ENCODE measurements at regions not wholly inside any gene's neighbourhood (a gene's known extent, or its start where the extent isn't known, plus 50 kb on each side); places are given as distances from the start of the nearest gene placed in this dataset.

DNA sequence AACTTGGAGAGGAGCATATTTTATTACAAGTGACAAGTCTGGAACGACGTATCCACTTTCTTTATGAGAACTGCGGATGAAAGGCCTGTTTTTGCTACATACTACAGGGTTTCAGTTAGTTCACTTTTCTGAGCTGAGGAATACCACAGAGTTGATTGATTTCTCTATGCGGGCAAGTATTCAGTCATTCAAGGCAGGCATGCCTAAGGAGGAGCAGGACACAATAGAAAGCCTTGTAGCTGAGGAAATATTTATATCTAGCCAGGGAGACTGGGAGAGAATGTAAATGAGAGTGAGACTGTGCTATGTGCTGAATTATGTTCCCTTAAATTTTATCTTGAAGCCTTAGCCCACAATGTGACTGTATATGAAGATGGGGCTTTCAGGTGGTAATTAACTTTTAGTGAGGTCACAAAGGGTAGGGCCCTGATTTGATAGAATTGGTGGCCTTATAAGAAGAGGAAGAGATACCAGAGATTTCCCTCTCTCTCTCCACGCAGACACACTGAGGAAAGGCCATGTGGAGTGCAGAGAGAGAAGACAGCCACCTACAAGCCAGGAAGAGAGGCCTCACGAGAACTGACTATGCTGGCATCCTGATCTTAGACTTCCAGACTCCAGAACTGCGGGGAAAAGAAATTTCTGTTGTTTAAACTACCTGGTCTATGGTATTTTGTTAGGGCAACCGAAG is 459.0 kb upstream of the ATP2B1 start:
- Histone ChIP-seq H3K36me3 (ENCODE audit: low read depth) (no peaks in the 10 kb centered on the region), H3K4me1 (ENCODE audit: low read depth) (no peaks in the 10 kb centered on the region), H3K4me3 (no peak overlapping the region), H3K9me3 (no peaks in the 10 kb centered on the region)
- TF ChIP-seq, protein P1, sequence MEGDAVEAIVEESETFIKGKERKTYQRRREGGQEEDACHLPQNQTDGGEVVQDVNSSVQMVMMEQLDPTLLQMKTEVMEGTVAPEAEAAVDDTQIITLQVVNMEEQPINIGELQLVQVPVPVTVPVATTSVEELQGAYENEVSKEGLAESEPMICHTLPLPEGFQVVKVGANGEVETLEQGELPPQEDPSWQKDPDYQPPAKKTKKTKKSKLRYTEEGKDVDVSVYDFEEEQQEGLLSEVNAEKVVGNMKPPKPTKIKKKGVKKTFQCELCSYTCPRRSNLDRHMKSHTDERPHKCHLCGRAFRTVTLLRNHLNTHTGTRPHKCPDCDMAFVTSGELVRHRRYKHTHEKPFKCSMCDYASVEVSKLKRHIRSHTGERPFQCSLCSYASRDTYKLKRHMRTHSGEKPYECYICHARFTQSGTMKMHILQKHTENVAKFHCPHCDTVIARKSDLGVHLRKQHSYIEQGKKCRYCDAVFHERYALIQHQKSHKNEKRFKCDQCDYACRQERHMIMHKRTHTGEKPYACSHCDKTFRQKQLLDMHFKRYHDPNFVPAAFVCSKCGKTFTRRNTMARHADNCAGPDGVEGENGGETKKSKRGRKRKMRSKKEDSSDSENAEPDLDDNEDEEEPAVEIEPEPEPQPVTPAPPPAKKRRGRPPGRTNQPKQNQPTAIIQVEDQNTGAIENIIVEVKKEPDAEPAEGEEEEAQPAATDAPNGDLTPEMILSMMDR (IDR thresholded peaks at IDR 0.05), result no peak
- ATAC-seq (no peak), DNase-seq (no peak)
- intact Hi-C loops (cut with DNase I, micrococcal nuclease), result no loop called here

DNA sequence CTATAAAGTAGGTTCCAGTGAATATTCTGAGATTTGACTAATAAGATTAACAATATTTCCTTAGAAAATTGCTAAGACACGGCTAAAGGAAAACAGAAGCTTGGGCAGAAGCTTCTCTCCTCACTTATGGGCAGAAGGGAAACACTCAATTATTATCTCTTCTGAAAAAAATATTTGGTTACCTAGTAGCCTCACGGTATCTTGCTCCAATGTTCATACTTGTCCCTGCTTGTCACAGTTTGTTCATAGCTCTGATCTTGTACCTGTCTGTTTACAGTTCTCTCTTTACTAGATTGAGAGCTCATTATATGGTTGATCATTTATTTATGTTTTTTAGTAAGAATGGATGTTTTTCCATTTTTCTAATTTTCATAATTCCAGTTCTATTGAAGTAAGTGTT is 458.0 kb upstream of the ATP2B1 start:
- Histone ChIP-seq H3K9me3 (no peaks in the 10 kb centered on the region), H3K4me1 (ENCODE audit: low read depth) (no peaks in the 10 kb centered on the region), H3K36me3 (ENCODE audit: low read depth) (no peaks in the 10 kb centered on the region), H3K4me3 (no peak overlapping the region)
- DNase-seq (no peak), ATAC-seq (no peak)
- intact Hi-C loops (cut with DNase I, micrococcal nuclease), result no loop called here
- TF ChIP-seq, protein P1 (IDR thresholded peaks at IDR 0.05), result no peak

DNA sequence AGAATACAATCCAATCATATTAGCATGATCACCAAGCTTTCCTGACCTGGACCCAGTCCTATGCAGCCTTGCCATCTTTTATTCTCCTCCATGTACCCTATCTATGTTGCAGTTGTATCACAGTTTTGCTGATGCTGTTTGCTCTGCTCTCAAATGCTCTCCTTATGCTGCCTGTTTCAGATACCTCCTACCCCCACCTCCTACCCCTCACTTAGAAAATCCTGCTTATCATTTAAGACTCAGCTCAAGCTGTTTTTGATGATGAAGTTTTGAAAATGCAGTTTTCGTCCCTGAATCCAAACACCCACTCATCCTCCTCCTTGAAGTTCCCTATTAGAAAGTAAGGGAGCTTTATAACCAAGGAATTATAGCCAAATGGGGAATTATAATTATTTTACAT is 457.4 kb upstream of the ATP2B1 start:
- ATAC-seq (no peak), DNase-seq (no peak)
- TF ChIP-seq, protein P1 (IDR thresholded peaks at IDR 0.05), result no peak
- Histone ChIP-seq H3K36me3 (ENCODE audit: low read depth) (no peaks in the 10 kb centered on the region), H3K9me3 (no peaks in the 10 kb centered on the region), H3K4me3 (no peak overlapping the region), H3K4me1 (ENCODE audit: low read depth) (no peaks in the 10 kb centered on the region)
- intact Hi-C loops (cut with DNase I, micrococcal nuclease), result no loop called here

DNA sequence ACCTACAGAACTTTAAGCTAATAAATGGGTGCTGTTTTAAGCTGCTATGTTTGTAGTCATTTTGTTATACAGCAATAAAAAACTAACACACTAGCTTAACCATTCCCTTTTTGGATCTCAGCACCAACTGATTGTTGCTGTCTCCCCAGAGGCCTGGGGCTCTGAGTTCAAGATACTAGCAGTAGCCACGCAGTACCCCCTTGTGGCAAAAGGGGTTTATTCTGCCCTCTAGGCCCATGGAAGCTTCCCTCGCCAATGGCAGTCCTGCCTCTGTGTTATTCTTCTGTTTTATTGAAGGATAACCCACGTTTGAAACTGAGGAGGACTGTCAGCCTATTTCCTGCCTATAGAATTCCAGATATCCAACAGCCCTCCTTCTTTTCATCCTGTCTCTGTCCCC is 455.3 kb upstream of the ATP2B1 start:
- no peak for DNase-seq
- TF ChIP-seq, protein P1 (IDR thresholded peaks at IDR 0.05), result no peak
- intact Hi-C loops (cut with DNase I, micrococcal nuclease), result no loop called here

DNA sequence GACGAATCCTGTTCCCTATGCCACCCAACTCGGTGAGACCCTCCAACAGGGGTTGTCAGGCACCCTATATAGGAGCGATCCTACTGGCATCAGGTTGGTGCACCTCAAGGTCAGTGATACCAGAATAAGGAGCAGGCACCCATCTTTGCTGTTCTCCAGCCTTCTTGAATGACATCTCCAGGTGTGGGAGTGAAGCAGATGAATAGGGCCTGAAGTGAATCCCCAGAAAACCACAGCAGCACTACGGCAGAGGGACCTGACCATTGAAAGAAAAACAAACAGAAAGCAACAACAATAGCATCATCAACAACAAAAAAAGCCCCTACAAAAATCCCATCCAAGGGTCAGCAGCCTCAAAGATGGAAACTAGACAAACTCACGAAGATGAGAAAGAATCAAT is 445.2 kb upstream of the ATP2B1 start:
- Histone ChIP-seq H3K4me1 (ENCODE audit: low read depth) (no peaks in the 10 kb centered on the region), H3K36me3 (ENCODE audit: low read depth) (no peaks in the 10 kb centered on the region), H3K4me3 (no peak overlapping the region), H3K9me3 (no peaks in the 10 kb centered on the region)
- DNase-seq (no peak), ATAC-seq (no peak)
- TF ChIP-seq, protein P1 (IDR thresholded peaks at IDR 0.05), result no peak
- intact Hi-C loops (cut with DNase I, micrococcal nuclease), result no loop called here

More for the DNA sequence above, 455.3 kb upstream of the ATP2B1 start:
- Histone ChIP-seq H3K36me3 (ENCODE audit: low read depth) (no peaks in the 10 kb centered on the region), H3K4me1 (ENCODE audit: low read depth) (no peaks in the 10 kb centered on the region), H3K9me3 (no peaks in the 10 kb centered on the region), H3K4me3 (no peak overlapping the region)
- no peak for ATAC-seq

All from mucosa of descending colon (tissue), 3 donors.